Muscle layer of colon (tissue), 2 donors: ENCODE measurements at regions not wholly inside any gene's neighbourhood (a gene's known extent, or its start where the extent isn't known, plus 50 kb on each side); places are given as distances from the start of the nearest gene placed in this dataset.
"Not testable (repeated sequence)": the region's sequence is repeated elsewhere in the genome, so short reads cannot be mapped to it uniquely, and the experiment has no call there.

Source experiments
- H3K27ac ChIP-seq: one replicate; pipeline ENCODE4 v1.7.0; 2013; ENCODE audit warnings: low read depth, mild to moderate bottlenecking, low read length, moderate library complexity
- H3K27me3 ChIP-seq, 2 donors: one replicate each; pipeline ENCODE4 v1.7.0; 2013; ENCODE audit warnings: low read length in 2 of 2, mild to moderate bottlenecking in 2 of 2; ENCODE audit not compliant: insufficient read depth in 2 of 2, control insufficient read depth in 1 of 2
- H3K36me3 ChIP-seq: one replicate; pipeline ENCODE4 v1.7.0; 2013; ENCODE audit warnings: mild to moderate bottlenecking, low read length; ENCODE audit not compliant: insufficient read depth
- H3K4me1 ChIP-seq: one replicate; pipeline ENCODE4 v1.7.0; 2013; ENCODE audit warnings: mild to moderate bottlenecking, low read length; ENCODE audit not compliant: insufficient read depth
- H3K4me3 ChIP-seq, 2 donors: one replicate each; pipeline ENCODE4 v1.7.0; 2013; ENCODE audit warnings: low read length in 2 of 2, low read depth in 1 of 2, mild to moderate bottlenecking in 1 of 2, moderate library complexity in 1 of 2
- H3K9ac ChIP-seq: one replicate; pipeline ENCODE4 v1.7.0; 2013; ENCODE audit warnings: low read length
- H3K9me3 ChIP-seq: one replicate; pipeline ENCODE4 v1.7.0; 2013; ENCODE audit warnings: mild to moderate bottlenecking, low read length
- donor health status: abdominal sarcoma.
- donor health status: Adenocarcinoma of cecum.

DNA sequence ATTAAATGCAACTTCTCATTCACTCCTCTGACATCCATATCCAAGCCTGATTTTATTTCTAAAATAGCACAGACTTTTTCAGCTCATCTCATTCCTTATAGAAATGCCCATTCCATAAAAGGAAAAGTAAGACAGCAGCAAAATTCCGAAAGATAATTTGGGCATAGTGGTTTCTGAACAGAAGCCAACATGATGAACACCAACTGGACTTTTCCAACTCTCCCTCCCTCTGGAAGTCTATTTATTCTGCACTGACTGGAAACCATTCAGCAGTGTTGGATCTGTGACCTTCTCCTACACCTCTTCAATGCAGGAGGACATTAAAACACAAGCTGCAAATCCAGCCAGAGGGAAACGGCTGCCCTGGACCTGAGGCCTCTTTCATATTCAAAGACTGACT lies 306.2 kb upstream of the NT5E start:
- no peak overlapping the region for H3K9ac ChIP-seq
- no peak overlapping the region for H3K4me3 ChIP-seq
- no peaks in the 10 kb centered on the region for H3K9me3 ChIP-seq
- H3K36me3 ChIP-seq = no peaks in the 10 kb centered on the region
- peaks cover 5% of the 10 kb centered on the region for H3K4me1 ChIP-seq
- H3K27ac ChIP-seq = no peak overlapping the region
- no peaks in the 10 kb centered on the region for H3K27me3 ChIP-seq

DNA sequence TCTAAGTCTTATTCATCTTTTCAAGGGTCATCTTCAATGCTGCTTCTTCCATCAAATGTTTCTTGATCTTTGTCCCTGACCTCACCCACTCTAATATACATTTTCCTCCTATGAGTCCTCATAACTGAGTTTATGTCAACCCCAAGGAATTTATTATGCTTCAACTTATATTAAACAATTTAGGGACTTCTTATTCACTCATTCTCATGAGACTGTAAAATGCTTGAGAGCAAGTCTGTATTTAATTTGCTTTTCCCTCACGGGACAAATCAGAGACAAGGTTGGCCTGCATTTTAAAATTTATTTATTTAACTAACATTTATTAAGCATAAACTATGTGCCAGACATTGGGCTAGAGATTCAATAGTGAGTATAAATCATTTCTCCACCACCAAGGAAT lies 312.0 kb upstream of the NT5E start:
- H3K4me3 ChIP-seq = no peak overlapping the region
- no peaks in the 10 kb centered on the region for H3K27me3 ChIP-seq
- H3K9ac ChIP-seq = no peak overlapping the region
- no peaks in the 10 kb centered on the region for H3K9me3 ChIP-seq
- H3K36me3 ChIP-seq = no peaks in the 10 kb centered on the region
- no peak overlapping the region for H3K27ac ChIP-seq
- H3K4me1 ChIP-seq = peaks cover 5% of the 10 kb centered on the region

DNA sequence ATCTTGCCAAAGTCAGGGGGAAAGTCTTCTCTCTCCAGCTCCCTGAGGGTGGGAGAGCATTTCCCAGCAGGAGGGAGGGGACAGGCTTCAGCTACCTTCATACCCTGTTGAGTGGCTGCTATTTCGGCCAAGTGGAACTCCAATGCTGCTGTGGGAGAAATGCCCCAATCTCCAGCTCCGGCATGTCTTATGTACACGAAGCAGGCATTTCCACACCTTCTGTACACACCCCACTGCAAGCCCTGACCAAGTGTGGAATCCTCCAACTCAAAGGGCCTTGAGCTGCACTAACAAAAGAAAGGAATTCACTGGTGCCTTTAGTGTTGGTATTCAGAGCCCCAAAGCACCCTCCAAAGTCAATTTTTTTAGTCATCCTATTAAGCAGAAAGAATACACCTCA lies 313.6 kb upstream of the NT5E start:
- Histone ChIP-seq H3K36me3 (no peaks in the 10 kb centered on the region), H3K4me3 (no peak overlapping the region), H3K27me3 (no peaks in the 10 kb centered on the region)

DNA sequence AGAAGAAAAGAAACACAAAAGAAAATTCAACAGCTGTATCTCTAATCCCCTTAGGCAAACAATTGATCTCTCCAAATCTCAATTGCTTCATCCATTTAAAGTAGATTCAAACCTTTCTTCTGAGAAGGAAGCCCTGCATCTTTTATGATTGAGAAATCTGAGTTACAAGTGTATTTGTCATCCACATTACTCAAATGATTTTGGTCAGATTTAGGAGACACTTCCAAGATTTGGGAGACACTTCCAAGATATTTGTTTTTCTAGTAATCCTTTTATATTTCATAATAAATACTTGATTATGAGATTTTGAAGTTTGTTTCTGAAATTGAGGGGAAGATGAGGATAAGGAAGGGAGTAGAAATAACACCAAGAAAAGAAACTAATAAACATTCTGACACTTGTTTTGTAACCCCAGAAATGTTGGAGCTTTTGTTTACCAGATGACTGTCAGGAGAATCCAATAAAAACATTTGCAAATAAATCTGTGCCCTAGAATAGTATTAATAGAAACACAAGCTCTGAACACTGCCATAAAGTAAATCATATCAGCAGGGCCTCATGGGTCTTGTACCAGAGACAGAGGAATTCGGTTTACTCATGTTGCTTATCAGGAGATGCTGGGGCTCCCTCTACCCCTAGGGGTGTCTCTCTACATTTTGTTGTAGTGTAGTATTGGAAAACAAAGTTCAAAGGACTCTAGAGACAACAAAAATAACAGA lies 314.3 kb upstream of the NT5E start:
- Histone ChIP-seq H3K27me3 (no peaks in the 10 kb centered on the region), H3K4me3 (no peak overlapping the region), H3K36me3 (no peaks in the 10 kb centered on the region), H3K9ac (no peak overlapping the region), H3K27ac (no peak overlapping the region), H3K4me1 (peaks cover 5% of the 10 kb centered on the region), H3K9me3 (no peaks in the 10 kb centered on the region)

More for the DNA sequence above, 313.6 kb upstream of the NT5E start:
- H3K27ac ChIP-seq = no peak overlapping the region
- no peak overlapping the region for H3K9ac ChIP-seq
- no peaks in the 10 kb centered on the region for H3K9me3 ChIP-seq
- H3K4me1 ChIP-seq = peaks cover 5% of the 10 kb centered on the region

DNA sequence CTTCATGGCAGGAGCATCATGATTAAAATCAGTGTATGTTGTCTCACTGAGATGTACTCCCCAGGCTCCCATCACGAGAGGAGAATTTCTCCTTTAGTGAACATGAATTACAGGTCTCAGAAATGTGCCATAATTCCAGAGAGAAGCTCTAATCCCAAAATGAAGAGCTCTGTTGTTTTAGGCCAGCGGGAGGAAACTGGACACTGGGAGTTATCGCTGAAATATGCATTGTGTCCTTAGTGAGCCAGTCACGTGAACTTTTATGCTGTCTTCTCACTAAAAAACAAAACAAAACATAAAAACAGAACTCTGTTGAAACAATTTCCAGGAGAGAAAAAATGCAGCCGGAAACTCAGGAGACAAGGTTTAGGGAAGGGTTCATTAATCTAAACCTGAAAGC lies 315.7 kb upstream of the NT5E start:
- Histone ChIP-seq H3K9me3 (no peaks in the 10 kb centered on the region), H3K27me3 (no peaks in the 10 kb centered on the region), H3K4me3 (no peak overlapping the region), H3K9ac (no peak overlapping the region), H3K4me1 (peaks cover 5% of the 10 kb centered on the region), H3K36me3 (no peaks in the 10 kb centered on the region), H3K27ac (no peak overlapping the region)

DNA sequence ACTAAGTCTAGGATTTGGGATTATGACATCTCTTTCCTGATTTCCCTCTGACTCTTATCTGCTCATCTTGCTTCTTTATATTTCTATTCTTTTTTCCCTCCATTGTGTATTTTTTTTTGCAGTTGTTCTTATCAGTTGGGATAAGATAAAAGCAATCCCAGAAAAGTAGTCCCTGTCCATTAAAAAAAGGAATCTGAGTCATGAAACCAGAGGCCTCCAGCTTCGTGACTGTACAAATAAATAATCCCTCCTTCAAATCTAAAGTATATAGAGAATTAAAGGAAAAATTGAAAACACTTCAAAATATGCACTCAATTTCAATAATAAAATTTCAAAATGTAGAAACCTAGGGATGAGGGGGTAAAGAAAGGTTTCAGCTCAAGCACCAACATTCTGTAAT lies 317.8 kb upstream of the NT5E start:
- H3K9ac ChIP-seq = no peak overlapping the region
- H3K4me3 ChIP-seq = no peak overlapping the region
- H3K36me3 ChIP-seq = no peaks in the 10 kb centered on the region
- no peaks in the 10 kb centered on the region for H3K9me3 ChIP-seq
- no peaks in the 10 kb centered on the region for H3K27me3 ChIP-seq
- H3K4me1 ChIP-seq = peaks cover 5% of the 10 kb centered on the region
- no peak overlapping the region for H3K27ac ChIP-seq

DNA sequence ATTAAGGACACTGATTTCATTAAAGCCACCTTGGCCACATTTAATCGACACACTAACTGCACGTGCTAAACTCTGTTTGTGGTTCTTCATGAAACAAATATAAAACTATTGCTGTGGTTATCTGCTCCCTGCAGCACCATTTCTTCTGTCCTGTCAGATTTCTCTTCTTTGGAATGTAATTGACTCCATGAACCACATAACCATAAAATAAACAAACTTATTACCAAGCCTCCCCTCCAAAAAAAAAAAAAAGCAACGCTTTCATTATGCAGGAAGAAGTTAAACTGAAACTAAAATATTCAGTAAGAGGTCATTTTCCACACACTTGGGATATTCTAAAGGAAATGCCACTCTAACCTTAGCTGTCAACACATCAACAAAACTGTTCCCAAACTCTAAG lies 319.1 kb upstream of the NT5E start:
- Histone ChIP-seq H3K27me3 (no peaks in the 10 kb centered on the region), H3K4me3 (no peak overlapping the region), H3K9me3 (no peaks in the 10 kb centered on the region), H3K4me1 (peaks cover 8% of the 10 kb centered on the region), H3K27ac (no peak overlapping the region), H3K36me3 (no peaks in the 10 kb centered on the region), H3K9ac (no peak overlapping the region)

- Histone ChIP-seq H3K4me3 (no peak overlapping the region), H3K27ac (no peak overlapping the region), H3K4me1 (peaks cover 6% of the 10 kb centered on the region), H3K9me3 (no peaks in the 10 kb centered on the region), H3K36me3 (no peaks in the 10 kb centered on the region), H3K9ac (no peak overlapping the region), H3K27me3 (no peaks in the 10 kb centered on the region)
Measured at GRCh38 chr6:85129881-85130280, 320.0 kb upstream of the NT5E start.

DNA sequence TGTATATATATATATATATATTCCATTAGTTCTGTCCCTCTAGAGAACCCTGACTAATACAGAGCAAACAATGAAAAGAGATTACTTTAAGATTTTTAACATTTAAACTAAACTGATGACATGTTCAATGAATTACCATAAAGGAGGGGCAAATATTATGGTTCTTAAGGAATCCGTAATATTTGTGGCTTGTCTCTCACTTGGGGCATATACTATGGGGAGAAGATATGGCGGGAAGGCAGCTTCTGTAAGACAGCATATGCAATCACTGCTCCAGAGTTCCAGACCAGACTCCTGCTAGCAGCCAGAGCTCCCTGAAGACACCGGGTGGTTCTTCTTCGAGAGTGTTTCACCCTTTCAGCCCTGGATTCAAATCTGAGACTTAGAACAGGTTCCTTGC lies 321.1 kb upstream of the NT5E start:
- no peaks in the 10 kb centered on the region for H3K27me3 ChIP-seq
- peaks cover 6% of the 10 kb centered on the region for H3K4me1 ChIP-seq
- H3K9ac ChIP-seq = no peak overlapping the region
- no peak overlapping the region for H3K27ac ChIP-seq
- H3K9me3 ChIP-seq = no peaks in the 10 kb centered on the region
- H3K36me3 ChIP-seq = no peaks in the 10 kb centered on the region
- H3K4me3 ChIP-seq = no peak overlapping the region

GRCh38 chr6:85128256-85128655 lies 321.6 kb upstream of the NT5E start:
- not testable (repeated sequence) for H3K9me3 ChIP-seq, H3K36me3 ChIP-seq, H3K9ac ChIP-seq, H3K4me3 ChIP-seq, H3K27ac ChIP-seq, H3K4me1 ChIP-seq, H3K27me3 ChIP-seq

- H3K27ac ChIP-seq = no peak overlapping the region
- H3K9me3 ChIP-seq = no peaks in the 10 kb centered on the region
- peaks cover 6% of the 10 kb centered on the region for H3K4me1 ChIP-seq
- no peaks in the 10 kb centered on the region for H3K36me3 ChIP-seq
- no peak overlapping the region for H3K9ac ChIP-seq
- no peaks in the 10 kb centered on the region for H3K27me3 ChIP-seq
- H3K4me3 ChIP-seq = no peak overlapping the region
Measured at GRCh38 chr6:85127696-85128243, 322.1 kb upstream of the NT5E start.

DNA sequence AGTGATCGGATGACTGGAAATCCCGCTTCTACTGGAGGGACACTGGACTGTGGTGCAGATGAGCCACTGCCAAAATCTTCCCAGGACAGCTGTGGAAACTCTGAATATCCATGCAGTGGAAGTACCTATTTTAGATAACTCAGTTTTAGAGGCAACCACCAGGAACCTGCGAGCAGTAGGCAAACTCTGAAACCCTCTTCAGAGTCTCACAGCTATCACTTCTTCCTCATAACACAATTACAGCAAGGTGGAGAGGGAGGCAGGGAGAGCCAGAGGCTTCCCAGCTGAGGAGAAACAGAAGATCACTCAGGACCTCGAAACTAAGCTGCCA lies 322.8 kb upstream of the NT5E start:
- no peaks in the 10 kb centered on the region for H3K36me3 ChIP-seq

More for the DNA sequence above, 322.8 kb upstream of the NT5E start:
- Histone ChIP-seq H3K4me1 (peaks cover 6% of the 10 kb centered on the region), H3K4me3 (no peak overlapping the region), H3K27me3 (no peaks in the 10 kb centered on the region), H3K9ac (no peak overlapping the region), H3K27ac (no peak overlapping the region), H3K9me3 (no peaks in the 10 kb centered on the region)
